GM10266 (cell line): ENCODE measurements at regions not wholly inside any gene's neighbourhood (a gene's known extent, or its start where the extent isn't known, plus 50 kb on each side); places are given as distances from the start of the nearest gene placed in this dataset.

Experiments
- DNase-seq: peaks from one replicate; pipeline ENCODE4 v3.0.0; 2012; ENCODE audit errors: extremely low spot score
- TF ChIP-seq, protein P1 (sequence below): IDR thresholded peaks from 2 replicates; pipeline ENCODE4 v1.5.1; 2012; ENCODE audit warnings: mild to moderate bottlenecking, low read depth; ENCODE audit not compliant: control insufficient read depth, insufficient read depth; ENCODE audit errors: missing control alignments

DNA sequence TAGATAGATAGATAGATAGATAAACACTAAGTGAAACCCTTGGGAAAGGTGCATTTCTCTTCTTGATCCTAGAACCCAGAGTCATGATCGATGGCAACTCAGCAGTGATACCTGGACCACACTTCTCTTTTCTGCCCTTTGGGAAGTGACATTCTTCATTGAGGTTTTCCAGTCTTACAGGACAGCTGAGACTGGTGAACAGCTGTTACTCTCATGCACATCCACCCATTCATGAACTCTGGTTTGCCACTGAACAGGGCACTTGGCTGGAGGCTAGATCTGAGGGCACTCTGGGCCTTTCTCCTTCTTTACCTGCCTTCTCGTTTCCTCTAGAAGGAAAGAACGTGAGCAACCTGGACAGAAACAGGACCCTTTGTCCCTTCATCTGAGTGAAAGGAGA lies 164.5 kb downstream of the DRD1 start:
- TF ChIP-seq, protein P1, sequence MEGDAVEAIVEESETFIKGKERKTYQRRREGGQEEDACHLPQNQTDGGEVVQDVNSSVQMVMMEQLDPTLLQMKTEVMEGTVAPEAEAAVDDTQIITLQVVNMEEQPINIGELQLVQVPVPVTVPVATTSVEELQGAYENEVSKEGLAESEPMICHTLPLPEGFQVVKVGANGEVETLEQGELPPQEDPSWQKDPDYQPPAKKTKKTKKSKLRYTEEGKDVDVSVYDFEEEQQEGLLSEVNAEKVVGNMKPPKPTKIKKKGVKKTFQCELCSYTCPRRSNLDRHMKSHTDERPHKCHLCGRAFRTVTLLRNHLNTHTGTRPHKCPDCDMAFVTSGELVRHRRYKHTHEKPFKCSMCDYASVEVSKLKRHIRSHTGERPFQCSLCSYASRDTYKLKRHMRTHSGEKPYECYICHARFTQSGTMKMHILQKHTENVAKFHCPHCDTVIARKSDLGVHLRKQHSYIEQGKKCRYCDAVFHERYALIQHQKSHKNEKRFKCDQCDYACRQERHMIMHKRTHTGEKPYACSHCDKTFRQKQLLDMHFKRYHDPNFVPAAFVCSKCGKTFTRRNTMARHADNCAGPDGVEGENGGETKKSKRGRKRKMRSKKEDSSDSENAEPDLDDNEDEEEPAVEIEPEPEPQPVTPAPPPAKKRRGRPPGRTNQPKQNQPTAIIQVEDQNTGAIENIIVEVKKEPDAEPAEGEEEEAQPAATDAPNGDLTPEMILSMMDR, result no peak

GRCh38 chr5:175275748-175276147 lies 168.2 kb downstream of the DRD1 start:
- DNase-seq, result no peak
- TF ChIP-seq, protein P1, result no peak

More for the DNA sequence above, 164.5 kb downstream of the DRD1 start:
- no peak for DNase-seq

DNA sequence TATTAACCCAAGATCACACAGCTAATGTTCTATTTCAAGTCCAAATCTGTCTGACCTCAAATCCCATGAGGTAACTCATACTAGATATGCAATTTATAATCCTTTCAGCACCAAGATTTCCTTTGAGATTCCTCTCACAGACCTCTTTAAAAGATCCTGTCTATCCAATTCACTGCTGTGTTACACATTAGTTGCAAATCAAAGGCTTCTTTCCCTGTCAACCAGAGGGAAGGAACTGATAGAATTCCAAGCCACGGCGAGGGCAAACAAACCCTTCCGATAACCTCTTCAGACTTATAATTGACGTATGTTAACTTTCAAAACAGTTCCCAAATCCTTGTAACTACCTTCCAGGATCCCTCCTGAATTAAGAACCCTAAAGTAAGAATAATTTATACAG lies 168.9 kb downstream of the DRD1 start:
- TF ChIP-seq, protein P1, result no peak

DNA sequence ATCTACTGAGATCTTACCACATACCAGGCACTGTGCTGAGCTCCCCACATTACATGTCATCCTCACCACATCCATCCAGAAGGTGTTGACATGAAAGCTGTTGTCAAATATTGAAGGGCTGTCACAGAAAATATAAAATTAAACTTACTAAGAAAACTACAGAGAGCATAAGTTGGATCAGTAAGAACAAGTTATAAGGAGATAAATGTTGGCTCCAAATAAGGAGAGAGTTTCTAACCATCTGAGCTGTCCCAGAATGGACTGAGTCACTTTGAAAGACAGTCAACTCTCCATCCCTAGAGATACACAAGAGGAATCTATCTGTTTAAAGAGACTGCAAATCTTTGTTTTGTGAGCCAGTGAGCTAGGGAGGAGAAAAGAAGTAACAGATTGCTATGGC lies 169.8 kb downstream of the DRD1 start:
- TF ChIP-seq, protein P1, result no peak
- DNase-seq, result no peak

More for the DNA sequence above, 168.9 kb downstream of the DRD1 start:
- DNase-seq, result no peak

DNA sequence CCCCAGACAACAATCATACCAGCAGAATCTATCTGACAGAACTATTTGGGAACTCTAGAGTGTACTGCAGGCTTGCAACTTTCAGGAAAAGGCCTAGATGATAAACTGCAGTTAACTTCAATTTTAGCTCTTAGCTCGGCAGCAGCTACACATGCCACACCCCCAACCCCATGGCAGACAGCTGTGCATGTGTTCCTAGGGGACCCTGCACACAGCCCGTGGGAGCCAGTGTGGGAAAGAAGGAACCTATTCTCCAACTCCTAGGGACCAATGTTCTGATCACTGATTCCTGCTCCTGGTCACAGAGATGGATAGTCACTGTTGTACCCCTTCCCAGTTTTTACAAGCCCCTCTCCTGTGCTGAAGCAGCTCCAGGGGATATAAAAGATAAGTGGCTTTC lies 179.6 kb downstream of the DRD1 start:
- no peak for DNase-seq
- TF ChIP-seq, protein P1, result no peak

- TF ChIP-seq, protein P1, result no peak
Measured at GRCh38 chr5:175263776-175264175, 180.2 kb downstream of the DRD1 start.

GRCh38 chr5:175261526-175261925 lies 182.5 kb downstream of the DRD1 start:
- DNase-seq, result no peak
- TF ChIP-seq, protein P1, result no peak

More at GRCh38 chr5:175263776-175264175, 180.2 kb downstream of the DRD1 start:
- no peak for DNase-seq
